ENCODE measurements at regions not wholly inside any gene's neighbourhood (a gene's known extent, or its start where the extent isn't known, plus 50 kb on each side); places are given as distances from the start of the nearest gene placed in this dataset.
"Not testable (repeated sequence)": the region's sequence is repeated elsewhere in the genome, so short reads cannot be mapped to it uniquely, and the experiment has no call there.

DNA sequence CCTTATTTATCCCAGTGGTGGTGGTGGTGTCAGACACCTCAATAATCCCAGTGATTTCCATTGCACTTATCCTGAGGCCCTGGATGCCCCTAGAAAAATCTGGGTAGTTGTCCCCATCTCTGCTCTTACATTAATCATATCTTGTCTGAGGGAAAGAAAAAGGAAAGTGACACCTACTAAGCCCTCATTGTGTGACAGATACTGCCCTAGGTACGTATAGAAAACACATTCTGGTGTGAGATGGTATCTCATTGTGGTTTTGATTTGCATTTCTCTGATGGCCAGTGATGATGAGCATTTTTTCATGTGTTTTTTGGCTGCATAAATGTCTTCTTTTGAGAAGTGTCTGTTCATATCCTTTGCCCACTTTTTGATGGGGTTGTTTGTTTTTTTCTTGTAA, 162.6 kb upstream of the JADE1 start:
- not testable (repeated sequence) for DNase-seq

DNA sequence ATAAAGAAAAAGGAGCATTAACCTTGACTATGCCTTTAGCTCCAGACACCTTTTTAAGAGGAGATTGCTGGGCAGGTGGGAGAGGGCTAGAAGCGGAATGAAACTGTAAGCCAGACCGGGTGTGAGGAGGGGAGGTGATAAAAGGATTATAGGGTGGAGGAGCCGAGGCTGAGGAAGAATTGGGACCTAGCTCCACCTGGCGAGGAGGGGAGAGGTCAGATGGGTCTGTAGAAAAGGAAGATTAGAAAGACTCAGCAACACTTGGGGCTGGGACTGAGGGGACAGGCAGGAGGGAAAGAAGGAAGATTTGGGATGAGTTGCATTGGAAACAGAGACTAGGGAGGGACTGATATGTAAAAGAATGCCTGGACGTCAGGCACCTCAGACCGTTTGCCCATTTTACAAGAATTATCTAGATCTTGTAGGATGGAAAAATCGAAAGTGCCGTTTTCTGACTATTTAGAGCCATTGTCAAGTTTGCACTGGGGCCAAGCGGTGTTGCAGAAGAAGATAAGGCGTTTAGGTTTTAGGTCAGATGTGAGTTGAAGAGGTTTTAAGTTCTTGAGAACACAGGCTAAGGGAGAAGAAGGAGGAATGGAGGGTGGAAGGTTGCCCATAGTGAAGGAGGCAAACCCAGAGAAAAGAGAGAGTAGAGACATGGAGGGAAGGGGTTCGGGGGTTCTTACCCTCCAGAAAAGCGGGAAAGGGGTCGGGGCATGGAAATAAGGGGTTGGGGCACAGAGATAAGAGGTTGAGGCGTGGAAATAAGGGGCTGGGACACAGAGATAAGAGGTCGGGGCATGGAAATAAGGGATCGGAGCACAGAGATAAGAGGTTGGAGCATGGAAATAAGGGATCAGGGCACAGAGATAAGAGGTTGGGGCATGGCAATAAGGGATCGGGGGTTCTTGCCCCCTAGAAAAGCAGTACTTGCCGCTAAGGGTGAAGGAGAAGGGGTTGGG, 164.5 kb upstream of the JADE1 start:
- not testable (repeated sequence) for DNase-seq

DNA sequence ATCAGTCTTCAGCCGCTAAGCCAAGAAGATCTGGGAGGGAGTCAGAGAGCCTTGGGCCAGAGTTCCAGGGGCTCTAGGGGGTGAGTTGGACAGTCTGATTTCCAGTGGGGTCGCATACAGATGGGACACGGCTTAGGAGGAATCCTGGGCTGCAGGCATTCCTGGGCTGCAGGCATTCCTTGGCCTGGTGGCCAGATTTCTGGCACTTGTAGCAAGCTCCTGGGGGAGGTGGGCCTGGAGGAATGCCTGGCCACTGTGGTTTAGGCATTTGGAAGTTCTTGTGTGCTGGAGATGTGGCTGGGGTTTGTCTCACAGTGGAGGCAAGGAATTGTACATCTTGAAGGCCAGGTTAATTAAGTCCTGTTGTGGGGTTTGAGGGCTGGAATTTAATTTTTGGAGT, 165.4 kb upstream of the JADE1 start:
- DNase-seq = peak; percentile 83

DNA sequence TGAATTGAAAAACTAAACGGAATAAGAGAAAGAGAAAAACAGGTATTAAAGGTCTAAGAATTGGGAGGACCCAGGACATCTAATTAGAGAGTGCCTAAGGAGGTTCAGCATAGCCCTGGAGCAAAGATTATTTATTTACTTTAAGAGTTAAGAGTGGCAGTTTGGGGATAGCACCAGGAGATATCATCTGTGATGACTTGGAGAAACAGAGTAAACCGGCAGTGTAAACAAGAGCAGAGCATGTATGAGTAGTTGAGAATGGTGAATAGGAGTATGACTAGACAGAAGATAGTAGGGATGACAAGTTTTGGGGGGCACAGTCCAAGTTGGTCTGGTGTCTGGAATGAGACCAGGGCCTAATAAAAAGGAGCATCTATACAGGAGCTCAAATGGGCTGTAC, 167.9 kb upstream of the JADE1 start:
- DNase-seq = not testable (repeated sequence)

DNA sequence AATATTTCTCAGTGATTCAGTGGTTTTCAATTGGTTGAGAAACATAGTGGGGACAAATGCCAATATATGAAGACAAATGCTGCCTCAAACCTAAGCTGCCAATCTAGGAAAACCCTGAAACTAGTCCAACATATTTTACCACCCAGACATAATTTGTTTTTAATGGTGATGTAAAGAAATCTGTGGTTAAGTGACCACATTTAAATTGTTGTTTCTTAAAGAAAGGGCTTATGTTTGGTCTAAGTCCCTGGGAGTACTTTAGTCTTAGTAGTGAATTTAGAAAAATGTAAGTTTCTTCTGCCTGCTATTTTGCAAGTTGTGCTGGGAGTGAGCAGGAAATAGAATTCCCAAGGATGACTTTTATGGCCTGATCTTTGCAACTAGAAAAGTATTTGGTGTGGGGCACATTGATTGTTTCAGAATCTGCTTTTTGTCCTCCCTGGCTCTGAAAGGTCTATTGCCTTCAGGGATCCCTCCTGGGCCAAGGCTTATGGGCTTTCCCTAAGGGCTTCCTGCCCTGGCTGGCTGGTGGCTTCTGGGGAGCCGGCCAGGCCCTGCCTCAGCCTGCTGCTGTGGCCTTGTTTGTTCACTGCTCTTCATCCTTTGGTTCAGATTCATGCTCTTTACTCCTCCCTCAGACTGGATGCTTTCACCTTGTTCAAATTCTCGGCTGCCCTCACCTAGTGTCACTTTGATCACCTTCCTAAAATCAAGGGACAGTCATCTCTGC, 169.8 kb upstream of the JADE1 start:
- DNase-seq = peak; percentile 82

DNA sequence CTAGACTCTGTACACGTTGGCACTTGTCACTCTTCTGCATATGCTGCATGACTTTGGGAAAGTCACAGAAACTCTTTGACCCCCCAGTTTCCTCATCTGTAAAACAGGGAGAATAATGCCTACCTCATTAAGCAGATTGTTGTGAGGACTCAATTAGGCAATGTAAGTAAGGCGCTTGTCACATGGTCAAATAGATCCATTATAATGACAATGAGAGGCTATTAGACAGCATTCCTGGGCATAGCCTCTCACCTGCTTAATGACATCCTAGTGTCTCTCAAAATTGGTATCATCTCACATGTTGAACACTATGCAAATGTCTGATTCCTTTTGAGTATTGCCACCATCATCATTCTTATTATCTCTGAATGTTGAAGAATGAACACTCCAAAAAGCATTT, 172.6 kb upstream of the JADE1 start:
- no peak for DNase-seq

DNA sequence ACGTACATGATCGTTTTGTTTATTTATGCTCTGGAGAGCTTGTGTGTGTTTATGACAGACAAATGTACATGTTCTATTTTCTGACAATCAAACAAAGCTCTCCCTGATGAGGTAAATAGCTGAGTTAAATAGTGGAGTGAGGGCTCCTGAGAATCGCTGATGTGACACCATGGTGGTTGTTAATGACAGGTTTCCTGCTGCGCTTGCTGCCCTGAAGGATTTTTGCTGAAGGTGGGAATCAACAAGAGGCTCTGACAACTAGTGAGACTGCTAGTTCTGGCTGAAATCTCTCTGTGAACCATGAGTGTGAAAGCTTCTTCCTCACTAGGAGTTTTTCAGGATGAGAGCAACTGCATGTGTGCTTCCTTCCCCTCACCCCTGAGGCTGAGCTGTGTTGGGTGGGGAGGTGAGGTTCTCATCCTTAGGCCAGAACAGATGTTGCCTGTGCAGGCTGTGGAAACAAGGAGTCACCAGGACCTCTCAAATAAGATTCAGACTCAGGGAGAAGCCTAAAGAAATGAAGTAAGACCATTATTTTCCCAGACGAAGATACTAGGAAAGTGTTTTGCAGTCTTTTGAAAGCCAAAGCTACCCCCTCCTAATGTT, 173.4 kb upstream of the JADE1 start:
- DNase-seq = peak; percentile 15

DNA sequence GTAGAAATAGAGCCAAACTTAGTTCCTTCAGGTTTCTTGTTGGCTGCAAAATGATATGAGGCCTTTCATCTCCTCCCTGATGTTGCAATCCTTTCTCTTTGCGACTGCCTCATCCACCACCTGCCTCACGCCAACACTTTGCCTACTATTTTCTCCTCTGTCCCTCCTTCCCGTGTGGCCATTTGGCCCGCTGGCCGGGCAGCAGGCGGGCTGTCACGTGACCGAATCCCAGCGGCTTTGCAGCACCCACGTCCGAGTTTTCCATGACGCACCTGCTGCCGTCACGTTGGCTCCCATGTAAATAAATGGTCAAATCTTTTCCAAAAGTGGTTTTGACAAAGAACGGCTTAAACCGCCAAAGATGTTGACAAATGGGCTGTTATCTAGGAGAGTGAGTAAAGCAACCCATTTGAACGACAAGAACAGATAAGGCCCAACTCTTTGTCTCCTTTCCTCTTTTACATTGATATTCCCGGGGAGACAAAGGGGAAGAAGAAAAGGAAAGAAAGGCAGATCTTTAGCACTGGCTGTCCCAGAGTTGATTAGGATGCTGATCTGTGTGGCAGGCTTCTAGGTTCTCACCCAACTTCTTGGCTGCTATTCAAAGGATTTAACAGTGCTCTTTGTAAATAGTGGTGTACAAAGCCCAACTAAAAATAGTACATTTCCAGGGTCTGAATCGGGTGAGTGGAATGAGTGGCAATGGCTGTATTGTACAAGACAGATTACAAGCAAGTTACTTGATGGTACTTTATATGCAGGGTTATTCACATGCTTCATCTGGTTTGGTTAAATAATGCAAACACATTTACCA, 174.2 kb upstream of the JADE1 start:
- DNase-seq = peak; percentile 32

DNA sequence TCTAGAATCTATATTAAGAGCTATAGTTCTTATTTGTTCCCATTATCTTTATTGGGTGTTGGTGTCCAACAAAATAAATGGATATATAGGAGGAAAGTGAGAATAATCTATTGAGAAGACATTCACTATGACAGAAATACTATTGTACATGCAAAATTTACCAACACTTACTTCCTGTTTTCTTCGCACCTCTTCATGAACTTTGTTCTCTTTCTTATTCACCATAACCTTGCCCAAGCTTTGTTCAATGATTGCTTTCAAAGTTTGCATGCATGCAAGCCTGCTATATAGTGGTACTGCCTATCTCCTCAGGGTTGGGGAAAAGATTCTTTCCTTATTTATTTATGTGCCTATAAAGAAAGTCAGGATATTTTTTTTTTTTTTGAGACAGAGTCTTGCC, 176.4 kb upstream of the JADE1 start:
- DNase-seq = no peak

DNA sequence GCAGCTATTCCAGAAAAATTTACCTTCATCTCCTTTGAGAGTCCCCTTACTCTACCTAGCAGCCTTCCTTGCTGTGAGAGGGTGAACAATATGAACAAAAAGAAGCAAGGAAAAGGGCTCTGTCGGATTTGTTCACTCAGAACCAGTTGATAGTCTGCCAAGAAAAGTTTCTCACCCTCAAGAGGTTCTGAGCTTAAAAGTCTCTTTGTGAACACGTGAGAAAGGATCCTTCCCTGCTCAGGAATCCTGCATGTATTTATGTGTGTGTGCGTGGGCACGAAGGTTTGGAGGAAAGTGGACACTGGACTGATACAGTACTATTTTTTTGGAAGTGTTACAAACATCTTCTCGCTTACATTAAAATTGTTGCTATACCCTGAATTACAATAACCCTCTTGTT, 178.6 kb upstream of the JADE1 start:
- no peak for DNase-seq

DNA sequence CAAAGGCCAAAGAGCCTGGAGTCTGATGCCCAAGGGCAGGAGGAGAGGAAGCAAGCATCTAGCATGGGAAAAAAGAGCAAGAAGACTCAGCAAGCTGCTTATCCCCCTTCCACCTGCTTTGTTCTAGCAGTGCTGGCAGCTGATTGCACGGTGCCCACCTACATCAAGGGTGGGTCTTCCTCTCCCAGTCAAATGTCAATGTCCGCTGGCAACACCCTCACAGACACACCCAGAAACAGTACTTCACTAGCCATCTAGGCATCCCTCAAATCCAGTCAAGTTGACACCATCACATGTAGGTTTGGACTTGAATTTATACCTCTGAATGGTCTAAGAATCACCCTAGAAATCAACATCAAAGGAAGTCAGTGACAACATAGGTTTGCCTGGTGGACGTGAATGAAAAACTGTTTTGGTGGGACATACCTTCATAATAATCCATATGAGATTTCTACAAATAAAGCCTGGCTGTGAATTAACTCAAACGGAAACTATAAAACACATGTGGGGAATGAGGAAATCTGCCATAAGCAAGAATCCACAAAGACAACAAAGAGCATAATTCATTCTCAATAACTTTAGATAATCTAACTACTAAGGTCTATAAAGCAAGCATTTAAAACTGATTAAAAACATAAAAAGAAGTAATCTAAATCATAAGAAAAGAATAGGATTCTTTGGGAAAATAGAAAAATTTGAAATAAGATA, 185.8 kb upstream of the JADE1 start:
- no peak for DNase-seq

DNA sequence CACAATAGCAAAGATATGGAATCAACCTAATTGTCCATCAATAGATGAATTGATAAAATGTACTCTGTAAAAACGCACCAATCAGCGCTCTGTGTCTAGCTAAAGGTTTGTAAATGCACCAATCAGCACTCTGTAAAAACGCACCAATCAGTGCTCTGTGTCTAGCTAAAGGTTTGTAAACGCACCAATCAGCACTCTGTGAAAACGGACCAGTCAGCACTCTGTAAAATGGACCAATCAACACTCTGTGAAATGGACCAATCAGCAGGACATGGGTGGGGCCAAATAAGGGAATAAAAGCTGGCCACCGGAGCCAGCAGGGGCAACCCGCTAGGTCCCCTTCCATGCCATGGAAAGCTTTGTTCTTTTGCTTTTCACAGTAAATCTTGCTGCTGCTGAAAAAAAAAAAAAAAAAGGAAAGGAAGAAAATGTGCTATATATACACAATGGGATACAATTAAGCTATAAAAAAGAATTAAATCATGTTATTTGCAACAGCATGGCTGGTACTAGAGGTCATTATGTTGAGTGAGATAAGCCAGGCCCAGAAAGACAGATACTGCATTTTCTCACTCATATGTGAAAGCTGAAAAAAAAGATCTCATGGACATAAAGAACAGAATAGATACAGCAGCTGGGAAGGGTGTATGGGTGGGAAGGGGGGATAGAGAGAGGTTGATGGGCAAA, 189.1 kb upstream of the JADE1 start:
- not testable (repeated sequence) for DNase-seq

DNA sequence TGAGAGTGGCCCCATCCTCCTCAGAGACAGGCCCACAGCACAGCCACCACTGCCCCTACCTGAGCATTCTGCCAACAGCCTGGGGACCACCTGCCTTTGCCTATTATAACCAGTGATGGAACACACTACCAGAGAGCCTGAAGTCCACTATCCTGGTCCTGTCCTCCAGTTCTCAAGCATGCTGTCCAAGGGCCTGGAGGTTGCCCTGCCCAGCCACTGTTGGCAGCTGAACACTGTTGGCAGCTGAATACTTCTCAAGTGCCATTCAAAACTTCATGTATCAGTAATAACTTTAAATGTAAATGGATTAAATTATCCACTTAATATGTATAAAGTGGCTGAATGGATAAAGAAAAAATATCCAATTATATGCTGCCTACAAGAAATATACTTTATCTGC, 194.3 kb upstream of the JADE1 start:
- DNase-seq = no peak

DNA sequence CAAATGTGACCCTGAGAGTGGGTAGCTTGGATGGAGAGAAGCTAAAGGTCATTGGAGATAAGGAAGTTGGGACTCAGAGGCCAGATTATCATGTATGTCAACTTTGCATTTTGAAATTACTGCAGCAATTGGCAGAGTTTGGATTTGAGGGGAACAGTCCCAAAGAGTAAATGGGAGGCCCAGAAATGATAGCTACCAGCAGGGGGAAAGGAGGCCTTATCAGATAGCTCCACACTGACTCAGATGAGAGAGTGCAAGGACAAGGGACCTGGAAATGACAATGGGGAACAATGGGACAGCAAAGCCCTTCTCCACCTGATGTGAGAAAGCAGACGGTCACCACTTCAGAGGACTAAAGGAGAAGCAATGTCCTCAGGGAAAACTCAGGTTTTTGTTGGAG, 201.5 kb upstream of the JADE1 start:
- no peak for DNase-seq

DNA sequence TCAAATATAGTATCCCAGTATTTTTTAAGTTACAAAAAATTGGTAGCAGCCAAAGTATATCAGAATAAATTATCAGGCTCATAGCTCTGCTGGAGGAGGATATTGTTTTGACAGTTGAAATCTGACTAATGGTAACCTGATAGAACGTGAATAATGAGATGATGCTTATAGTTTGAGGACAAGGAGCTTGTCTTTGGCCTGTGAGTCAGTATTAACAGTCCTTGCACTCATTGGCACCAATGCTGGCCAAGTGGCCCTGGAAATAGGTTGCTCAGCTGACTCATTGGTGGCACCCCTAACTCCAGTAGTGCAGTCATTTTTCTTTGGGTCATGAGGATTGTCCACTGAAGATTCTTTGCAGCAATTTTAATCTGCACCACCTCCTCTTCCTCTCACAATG, 203.3 kb upstream of the JADE1 start:
- DNase-seq = peak; percentile 50

DNA sequence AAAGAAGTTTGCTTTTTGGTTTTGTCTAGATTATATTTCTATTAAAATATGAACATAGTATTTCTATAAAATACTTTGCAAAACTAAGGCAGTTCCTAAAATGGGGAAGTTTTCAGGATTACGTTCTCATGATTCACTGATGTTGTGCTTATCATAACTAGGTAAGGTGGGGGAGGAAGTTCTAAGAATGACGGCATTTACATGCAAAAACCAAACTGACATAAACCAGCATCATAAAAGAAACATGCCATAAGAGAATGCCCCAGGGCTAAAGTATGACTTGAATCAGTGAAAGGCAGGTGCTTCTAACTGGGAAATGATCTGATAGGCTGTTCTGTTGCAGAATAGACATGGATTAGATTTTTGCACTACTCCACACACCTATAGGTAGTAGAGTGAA, 204.7 kb upstream of the JADE1 start:
- DNase-seq = no peak

DNA sequence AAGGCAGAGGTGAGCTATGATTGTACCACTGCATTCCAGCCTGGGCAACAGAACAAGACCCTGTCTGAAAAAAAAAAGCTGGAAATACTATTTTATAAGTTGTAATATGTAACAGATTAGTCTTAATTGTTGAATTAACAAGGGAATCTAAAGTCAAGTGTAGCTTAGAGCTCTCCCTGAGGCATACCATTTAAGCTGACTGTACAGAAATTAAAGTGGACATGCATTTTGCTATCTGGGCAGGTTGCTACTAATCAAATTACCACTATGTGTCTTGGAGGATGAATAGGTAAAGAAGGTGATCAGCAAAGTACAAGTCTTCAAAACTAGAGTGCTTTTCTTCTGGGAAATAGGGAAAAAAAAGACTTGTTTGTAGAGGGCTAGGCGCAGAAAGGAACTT, 205.3 kb upstream of the JADE1 start:
- DNase-seq = no peak

DNA sequence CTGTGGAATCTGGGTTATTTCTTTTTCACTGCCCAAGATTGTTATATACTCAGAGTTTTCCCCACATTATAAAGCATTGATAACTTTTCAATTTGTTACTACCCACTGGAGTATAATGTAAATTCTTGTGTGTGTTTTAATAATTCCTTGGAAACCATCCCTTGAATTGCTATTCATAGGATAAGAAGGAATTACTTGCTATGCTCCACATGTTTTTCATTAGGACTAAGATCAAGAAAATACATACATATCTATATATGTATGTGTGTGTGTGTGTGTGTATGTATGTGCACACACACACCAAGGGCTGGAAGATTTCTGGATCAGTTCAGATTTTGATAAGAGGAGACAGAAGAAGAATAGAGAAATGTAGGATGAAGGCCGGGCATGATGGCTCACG, 206.4 kb upstream of the JADE1 start:
- peak; percentile 58 for DNase-seq

DNA sequence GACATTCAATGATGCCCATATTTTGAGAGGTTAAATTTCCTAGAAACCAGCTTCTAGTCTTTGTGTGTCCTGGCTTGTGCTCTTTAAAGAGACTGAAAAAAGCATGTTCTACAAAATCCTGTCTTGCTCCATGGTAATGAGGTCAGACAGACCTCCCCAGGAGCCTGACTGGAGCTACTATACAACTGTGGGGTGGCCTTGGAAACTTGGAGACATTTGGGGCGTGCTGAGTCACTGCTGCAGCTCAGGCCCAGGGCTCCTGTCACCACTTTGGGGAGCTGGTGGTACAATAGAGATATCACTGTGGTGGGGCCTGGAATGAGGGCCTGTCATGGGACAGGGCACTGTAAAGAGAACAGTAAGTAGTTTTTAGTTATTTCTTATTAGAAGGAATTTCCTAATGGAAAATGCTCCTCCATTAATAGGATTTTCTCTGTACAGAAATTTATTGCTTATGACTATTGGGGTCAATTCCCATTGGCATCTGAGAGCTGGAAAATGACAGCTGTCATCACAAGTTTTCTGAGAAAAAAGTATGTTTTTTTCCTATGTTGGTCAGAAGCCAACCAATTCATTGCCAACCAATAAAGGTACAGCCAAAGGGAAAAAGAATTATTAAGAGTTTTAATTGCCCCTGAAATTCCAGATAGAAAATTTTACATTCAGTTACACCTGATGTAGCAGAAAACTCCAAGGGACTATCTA, 207.4 kb upstream of the JADE1 start:
- peak; percentile 86 for DNase-seq

DNA sequence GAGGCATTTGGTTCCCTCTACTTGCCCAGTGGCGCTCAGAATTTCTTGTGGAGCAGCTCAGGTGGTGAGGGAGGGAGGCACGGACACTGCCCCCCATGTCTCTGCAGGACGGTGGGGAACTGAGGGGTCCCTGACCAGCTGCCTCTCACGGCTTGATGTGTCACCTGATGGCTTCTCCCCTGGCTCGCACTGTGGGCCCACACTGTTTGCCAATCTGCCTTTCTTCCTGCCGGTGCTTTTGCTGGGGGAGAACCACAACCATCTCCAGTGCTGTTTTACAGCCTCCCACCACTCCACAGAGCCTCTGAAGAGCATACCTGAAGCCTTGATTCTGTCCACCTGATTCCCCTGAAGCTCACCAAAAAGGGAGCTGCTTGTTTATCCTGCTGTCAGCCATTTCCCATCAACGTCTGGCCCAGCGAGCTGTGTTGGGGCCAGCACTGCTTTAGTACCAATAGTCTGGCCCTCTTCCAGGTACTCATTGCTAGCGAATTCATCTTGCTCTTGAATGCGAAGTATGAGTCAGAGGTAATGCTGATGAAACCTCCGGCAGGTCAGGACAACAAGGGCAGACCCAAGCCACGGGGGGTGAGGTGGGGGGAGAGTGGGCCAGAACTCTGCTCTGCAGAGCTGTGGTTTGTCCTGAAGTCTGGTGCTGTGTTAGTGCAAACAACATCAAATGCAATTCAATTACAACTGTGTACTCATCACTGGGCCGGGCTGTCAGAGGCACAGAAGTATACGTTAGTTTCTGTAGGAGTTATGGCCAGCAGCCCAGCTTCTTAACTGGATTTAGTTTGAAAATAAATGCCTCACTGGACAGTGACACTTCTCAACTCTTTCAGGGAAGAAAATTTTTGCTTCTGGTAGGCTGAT, 208.3 kb upstream of the JADE1 start:
- peak; percentile 99 for DNase-seq

All from fibroblast of upper back skin (primary cell).